ENCODE measurements at regions not wholly inside any gene's neighbourhood (a gene's known extent, or its start where the extent isn't known, plus 50 kb on each side); places are given as distances from the start of the nearest gene placed in this dataset.
"Not testable (repeated sequence)": the region's sequence is repeated elsewhere in the genome, so short reads cannot be mapped to it uniquely, and the experiment has no call there.

DNA sequence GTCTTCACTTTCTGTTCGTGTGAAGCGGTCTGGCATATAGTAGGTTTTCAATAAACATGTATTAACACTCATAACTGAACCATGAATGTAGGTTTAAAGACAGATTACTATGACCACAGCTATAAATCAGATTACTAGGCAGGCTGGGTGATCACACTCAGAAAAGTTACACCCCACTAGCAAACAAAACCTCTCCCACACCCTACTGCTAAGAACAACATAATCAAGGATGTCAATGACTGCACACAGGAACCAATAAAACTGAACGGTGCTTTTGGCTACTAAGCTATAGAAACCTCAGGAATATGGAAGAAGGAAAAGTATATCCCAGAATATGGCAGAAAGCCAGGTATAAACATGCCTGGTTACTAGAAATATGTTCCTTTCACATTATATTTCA is 676.9 kb downstream of the SMARCA1 start:
- no peaks in the 10 kb centered on the region for H3K4me1 ChIP-seq (ENCODE audit: control insufficient read depth, insufficient read depth, low read length)
- H3K27me3 ChIP-seq (ENCODE audit: control insufficient read depth, insufficient read depth, low read length): no peaks in the 10 kb centered on the region
- no peak for DNase-seq
- no peaks in the 10 kb centered on the region for H3K9me3 ChIP-seq (replicated peaks; ENCODE audit: control insufficient read depth, low read depth, low read length)
- H3K27ac ChIP-seq (ENCODE audit: low read length): no peak overlapping the region
- no peaks in the 10 kb centered on the region for H3K36me3 ChIP-seq (ENCODE audit: control insufficient read depth, insufficient read depth, low read length)
- WGBS (ENCODE audit: insufficient coverage): no CpG with 5 or more reads among the region's 3 CpGs
- no peak overlapping the region for H3K4me3 ChIP-seq (ENCODE audit: low read length)

- Histone ChIP-seq H3K9me3 (replicated peaks; ENCODE audit: control insufficient read depth, low read depth, low read length) (no peaks in the 10 kb centered on the region), H3K36me3 (ENCODE audit: control insufficient read depth, insufficient read depth, low read length) (no peaks in the 10 kb centered on the region), H3K4me1 (ENCODE audit: control insufficient read depth, insufficient read depth, low read length) (no peaks in the 10 kb centered on the region), H3K27ac (ENCODE audit: low read length) (no peak overlapping the region), H3K27me3 (ENCODE audit: control insufficient read depth, insufficient read depth, low read length) (no peaks in the 10 kb centered on the region), H3K4me3 (ENCODE audit: low read length) (no peak overlapping the region)
- DNase-seq: no peak
- no CpG with 5 or more reads among the region's 5 CpGs for WGBS (ENCODE audit: insufficient coverage)
Measured at GRCh38 chrX:128818690-128819089, 704.6 kb downstream of the SMARCA1 start.

- no CpG with 5 or more reads among the region's 3 CpGs for WGBS (ENCODE audit: insufficient coverage)
- no peaks in the 10 kb centered on the region for H3K9me3 ChIP-seq (replicated peaks; ENCODE audit: control insufficient read depth, low read depth, low read length)
- no peak overlapping the region for H3K4me3 ChIP-seq (ENCODE audit: low read length)
- H3K27me3 ChIP-seq (ENCODE audit: control insufficient read depth, insufficient read depth, low read length): no peaks in the 10 kb centered on the region
- no peaks in the 10 kb centered on the region for H3K36me3 ChIP-seq (ENCODE audit: control insufficient read depth, insufficient read depth, low read length)
- H3K4me1 ChIP-seq (ENCODE audit: control insufficient read depth, insufficient read depth, low read length): no peaks in the 10 kb centered on the region
- no peak overlapping the region for H3K27ac ChIP-seq (ENCODE audit: low read length)
- no peak for DNase-seq
Measured at GRCh38 chrX:128816919-128817318, 706.4 kb downstream of the SMARCA1 start.

DNA sequence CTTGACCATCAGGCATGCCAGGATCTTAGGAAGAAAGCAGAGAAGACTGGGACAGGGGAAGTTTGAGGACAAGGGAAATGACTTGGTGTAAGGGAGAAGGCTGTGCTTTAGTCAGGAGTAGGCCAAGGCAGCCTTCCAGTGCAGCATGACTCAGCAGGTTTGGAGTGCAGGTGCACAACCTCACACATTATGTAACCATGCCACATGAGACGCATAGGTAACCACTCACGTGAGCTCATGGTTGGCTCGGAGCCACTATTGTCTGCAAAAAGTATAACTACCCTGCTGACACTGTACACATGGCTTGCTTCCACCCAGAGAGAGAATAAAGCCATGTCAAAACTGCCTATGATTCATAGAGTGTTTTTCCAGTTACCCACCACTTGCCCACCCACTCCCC is 715.9 kb downstream of the SMARCA1 start:
- WGBS (ENCODE audit: insufficient coverage): 80% methylated on average over 2 of the region's 3 CpGs
- no peak for DNase-seq
- H3K9me3 ChIP-seq (replicated peaks; ENCODE audit: control insufficient read depth, low read depth, low read length): peaks cover 2% of the 10 kb centered on the region

DNA sequence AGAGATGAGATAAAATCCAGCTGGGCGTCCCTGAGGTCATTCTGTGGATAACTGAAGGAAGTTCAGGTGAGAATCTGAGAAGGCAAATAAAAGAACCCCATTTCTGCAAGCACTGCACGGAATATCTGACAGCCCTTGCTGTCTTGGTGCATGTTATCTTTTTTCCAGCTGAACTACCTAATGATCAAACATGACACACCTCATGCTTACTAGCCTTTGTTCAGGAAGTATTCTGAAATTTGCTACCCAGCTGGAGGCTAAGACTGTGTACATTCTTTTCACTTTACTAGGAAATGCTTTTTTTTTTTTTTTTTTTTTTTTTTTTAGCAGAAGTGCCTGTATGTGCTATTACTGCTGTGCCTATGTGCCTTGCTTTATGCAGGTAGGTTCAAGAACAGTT is 718.1 kb downstream of the SMARCA1 start:
- H3K27ac ChIP-seq (ENCODE audit: low read length): no peak overlapping the region
- no CpG with 5 or more reads among the region's 2 CpGs for WGBS (ENCODE audit: insufficient coverage)
- H3K9me3 ChIP-seq (replicated peaks; ENCODE audit: control insufficient read depth, low read depth, low read length): peaks cover 2% of the 10 kb centered on the region
- no peak overlapping the region for H3K4me3 ChIP-seq (ENCODE audit: low read length)
- no peaks in the 10 kb centered on the region for H3K27me3 ChIP-seq (ENCODE audit: control insufficient read depth, insufficient read depth, low read length)
- no peaks in the 10 kb centered on the region for H3K4me1 ChIP-seq (ENCODE audit: control insufficient read depth, insufficient read depth, low read length)
- DNase-seq: no peak
- H3K36me3 ChIP-seq (ENCODE audit: control insufficient read depth, insufficient read depth, low read length): no peaks in the 10 kb centered on the region

More for the DNA sequence above, 715.9 kb downstream of the SMARCA1 start:
- no peak overlapping the region for H3K27ac ChIP-seq (ENCODE audit: low read length)
- no peaks in the 10 kb centered on the region for H3K36me3 ChIP-seq (ENCODE audit: control insufficient read depth, insufficient read depth, low read length)
- no peak overlapping the region for H3K4me3 ChIP-seq (ENCODE audit: low read length)
- no peaks in the 10 kb centered on the region for H3K27me3 ChIP-seq (ENCODE audit: control insufficient read depth, insufficient read depth, low read length)
- no peaks in the 10 kb centered on the region for H3K4me1 ChIP-seq (ENCODE audit: control insufficient read depth, insufficient read depth, low read length)

GRCh38 chrX:128804828-128805227 is 718.5 kb downstream of the SMARCA1 start:
- H3K4me1 ChIP-seq (ENCODE audit: control insufficient read depth, insufficient read depth, low read length): no peaks in the 10 kb centered on the region
- no peak overlapping the region for H3K4me3 ChIP-seq (ENCODE audit: low read length)
- WGBS (ENCODE audit: insufficient coverage): no CpG with 5 or more reads among the region's 2 CpGs
- H3K27ac ChIP-seq (ENCODE audit: low read length): no peak overlapping the region
- H3K9me3 ChIP-seq (replicated peaks; ENCODE audit: control insufficient read depth, low read depth, low read length): peaks cover 2% of the 10 kb centered on the region
- H3K36me3 ChIP-seq (ENCODE audit: control insufficient read depth, insufficient read depth, low read length): no peaks in the 10 kb centered on the region
- no peaks in the 10 kb centered on the region for H3K27me3 ChIP-seq (ENCODE audit: control insufficient read depth, insufficient read depth, low read length)
- no peak for DNase-seq

DNA sequence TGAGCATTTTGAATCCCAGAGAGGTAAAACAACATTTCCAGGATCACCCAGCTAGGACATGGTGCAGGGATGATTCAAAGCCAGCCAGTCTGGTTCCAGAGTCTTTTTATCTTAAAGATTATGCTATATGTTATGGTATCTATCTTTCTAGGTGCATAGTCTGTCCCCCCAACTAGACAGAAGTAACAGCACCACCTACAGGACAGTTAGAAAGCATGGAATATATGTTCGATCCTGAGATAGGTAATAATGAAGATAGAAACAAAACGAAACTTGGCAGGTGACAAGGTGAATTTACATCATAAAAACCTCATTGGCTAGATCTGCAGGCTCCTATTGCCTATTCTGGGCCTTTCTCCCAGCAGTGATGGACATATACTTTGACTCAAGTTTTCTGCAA is 723.2 kb downstream of the SMARCA1 start:
- Histone ChIP-seq H3K36me3 (ENCODE audit: control insufficient read depth, insufficient read depth, low read length) (no peaks in the 10 kb centered on the region), H3K27ac (ENCODE audit: low read length) (no peak overlapping the region), H3K9me3 (replicated peaks; ENCODE audit: control insufficient read depth, low read depth, low read length) (peaks cover 2% of the 10 kb centered on the region), H3K4me1 (ENCODE audit: control insufficient read depth, insufficient read depth, low read length) (no peaks in the 10 kb centered on the region), H3K27me3 (ENCODE audit: control insufficient read depth, insufficient read depth, low read length) (no peaks in the 10 kb centered on the region), H3K4me3 (ENCODE audit: low read length) (no peak overlapping the region)
- DNase-seq: no peak
- no CpG with 5 or more reads among the region's 2 CpGs for WGBS (ENCODE audit: insufficient coverage)

- WGBS (ENCODE audit: insufficient coverage): 58% methylated on average over 3 of the region's 6 CpGs
- H3K27me3 ChIP-seq (ENCODE audit: control insufficient read depth, insufficient read depth, low read length); H3K4me3 ChIP-seq (ENCODE audit: low read length); H3K36me3 ChIP-seq (ENCODE audit: control insufficient read depth, insufficient read depth, low read length); DNase-seq; H3K4me1 ChIP-seq (ENCODE audit: control insufficient read depth, insufficient read depth, low read length); H3K9me3 ChIP-seq (replicated peaks; ENCODE audit: control insufficient read depth, low read depth, low read length); H3K27ac ChIP-seq (ENCODE audit: low read length): not testable (repeated sequence)
Measured at GRCh38 chrX:128783139-128783538, 730.9 kb upstream of the ACTRT1 start.

DNA sequence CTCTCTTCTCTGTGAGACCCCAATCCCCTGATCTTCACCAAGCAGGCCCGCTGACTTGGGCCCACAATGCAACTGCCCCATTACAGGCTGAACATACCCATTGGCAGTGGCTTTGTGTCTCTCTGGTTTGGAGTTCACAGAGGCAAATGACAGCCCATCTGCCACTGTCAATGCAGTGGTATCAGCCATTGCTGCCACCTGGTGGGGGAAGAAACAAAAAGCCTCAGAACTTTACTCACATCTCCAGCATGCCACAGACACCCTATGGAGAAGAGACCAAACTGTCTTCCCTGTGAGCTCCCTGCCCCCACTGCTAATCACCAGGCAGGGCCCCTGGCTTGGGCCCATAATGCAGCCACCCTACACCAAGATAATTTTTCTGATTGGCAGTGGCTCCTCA is 729.3 kb upstream of the ACTRT1 start:
- peaks cover 2% of the 10 kb centered on the region for H3K27me3 ChIP-seq (ENCODE audit: control insufficient read depth, insufficient read depth, low read length)
- peak; percentile 20 for DNase-seq
- H3K9me3 ChIP-seq (replicated peaks; ENCODE audit: control insufficient read depth, low read depth, low read length): peaks cover 4% of the 10 kb centered on the region
- H3K27ac ChIP-seq (ENCODE audit: low read length): no peak overlapping the region
- H3K4me3 ChIP-seq (ENCODE audit: low read length): no peak overlapping the region
- no peaks in the 10 kb centered on the region for H3K36me3 ChIP-seq (ENCODE audit: control insufficient read depth, insufficient read depth, low read length)
- 40% methylated on average over 1 of the region's 1 CpG for WGBS (ENCODE audit: insufficient coverage)
- no peaks in the 10 kb centered on the region for H3K4me1 ChIP-seq (ENCODE audit: control insufficient read depth, insufficient read depth, low read length)

DNA sequence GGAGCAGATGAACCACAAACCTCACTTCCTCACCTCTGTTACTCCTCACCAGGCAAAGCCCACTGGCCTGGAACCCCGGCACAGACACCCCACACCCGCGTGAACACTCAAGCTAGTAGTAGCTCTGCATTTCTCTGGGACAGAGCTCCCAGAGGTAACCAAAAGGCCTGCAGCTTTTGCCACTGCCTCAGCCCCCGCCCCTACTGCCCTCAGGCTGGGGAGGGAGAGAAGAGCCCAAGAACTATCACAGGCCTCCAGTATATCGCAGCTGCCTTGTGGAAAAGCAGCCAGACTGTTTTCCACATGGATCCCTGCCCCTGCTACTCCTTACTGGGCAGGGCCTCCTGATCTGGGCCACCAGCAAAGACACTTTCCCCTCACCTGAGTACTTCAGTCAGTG is 728.7 kb upstream of the ACTRT1 start:
- 81% methylated on average over 4 of the region's 5 CpGs for WGBS (ENCODE audit: insufficient coverage)
- DNase-seq: no peak
- no peak overlapping the region for H3K4me3 ChIP-seq (ENCODE audit: low read length)
- H3K4me1 ChIP-seq (ENCODE audit: control insufficient read depth, insufficient read depth, low read length): no peaks in the 10 kb centered on the region
- peaks cover 4% of the 10 kb centered on the region for H3K9me3 ChIP-seq (replicated peaks; ENCODE audit: control insufficient read depth, low read depth, low read length)
- H3K36me3 ChIP-seq (ENCODE audit: control insufficient read depth, insufficient read depth, low read length): no peaks in the 10 kb centered on the region
- H3K27ac ChIP-seq (ENCODE audit: low read length): no peak overlapping the region
- peaks cover 2% of the 10 kb centered on the region for H3K27me3 ChIP-seq (ENCODE audit: control insufficient read depth, insufficient read depth, low read length)

DNA sequence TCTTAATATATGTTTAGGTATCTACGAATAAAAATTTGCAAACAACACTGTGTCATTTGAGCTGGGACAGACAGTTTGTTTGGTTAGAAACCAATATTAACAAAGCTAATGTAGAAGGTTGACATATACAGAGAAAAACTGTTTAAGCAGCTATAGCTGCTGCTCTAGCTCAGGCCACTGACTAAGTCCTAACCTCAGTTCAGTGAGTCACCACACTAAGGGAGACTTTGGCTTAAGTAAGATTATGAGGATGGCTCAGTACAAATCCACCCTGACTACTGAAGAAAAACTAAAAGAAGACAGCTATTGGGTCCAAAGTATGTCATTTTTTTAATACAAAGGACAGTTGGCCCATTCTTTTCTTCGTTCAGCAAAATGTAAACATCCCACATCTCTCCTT is 717.3 kb upstream of the ACTRT1 start:
- H3K4me1 ChIP-seq (ENCODE audit: control insufficient read depth, insufficient read depth, low read length): no peaks in the 10 kb centered on the region
- no peak overlapping the region for H3K4me3 ChIP-seq (ENCODE audit: low read length)
- WGBS (ENCODE audit: insufficient coverage): no CpG with 5 or more reads among the region's 2 CpGs
- DNase-seq: no peak
- H3K36me3 ChIP-seq (ENCODE audit: control insufficient read depth, insufficient read depth, low read length): no peaks in the 10 kb centered on the region
- H3K27ac ChIP-seq (ENCODE audit: low read length): no peak overlapping the region
- H3K27me3 ChIP-seq (ENCODE audit: control insufficient read depth, insufficient read depth, low read length): no peaks in the 10 kb centered on the region
- no peaks in the 10 kb centered on the region for H3K9me3 ChIP-seq (replicated peaks; ENCODE audit: control insufficient read depth, low read depth, low read length)
